HCT116 (cell line): ENCODE measurements at regions not wholly inside any gene's neighbourhood (a gene's known extent, or its start where the extent isn't known, plus 50 kb on each side); places are given as distances from the start of the nearest gene placed in this dataset.

Experiments used
- ATAC-seq: fragments of 200-7000 bp; cut with Tn5 transposase; 2 replicates; pipeline ENCODE4 v1.9.1; 2020; ENCODE audit warnings: mild to moderate bottlenecking, moderate library complexity
- BruUV-seq: library from RNA; stranded (reverse); fragments of 400-500 nt; replicated peaks from 2 replicates; lab custom pipeline; 2021; lab: Mats Ljungman, UMichigan
- CTCF ChIA-PET: fragments of 300-600 bp; sonication (Branson Sonifier 250); formaldehyde crosslinking; loops from one replicate; lab custom pipeline; 2021; ENCODE audit warnings: antibody characterized with exemption; lab: Charles Lee
- POLR2A ChIA-PET: fragments of 300-600, 350-600 bp; sonication (Branson Sonifier 250); formaldehyde crosslinking; loops from one replicate; lab custom pipeline; 2021; ENCODE audit warnings: antibody characterized with exemption; lab: Charles Lee
- RAD21 ChIA-PET, 2 experiments: fragments of 300-600 bp; sonication (Branson Sonifier 250); formaldehyde crosslinking; loops; one replicate each; lab custom pipeline; 2023; ENCODE audit warnings: low total read pairs in 2 of 2; ENCODE audit not compliant: uncharacterized antibody in 2 of 2, unreplicated experiment in 2 of 2, low non-redundant PET in 1 of 2; lab: Charles Lee
- DNase-seq: peaks from one replicate; pipeline ENCODE4 v3.0.0-alpha.2; 2010; ENCODE audit warnings: low read depth, low spot score
- H2AFZ ChIP-seq: fragments of 200-600 bp; shearing (Covaris generic), sonication (generic); 2 replicates; pipeline ENCODE4 v1.6.1; 2017; ENCODE audit warnings: low read depth, mixed run types, mixed read lengths, antibody characterized with exemption, low read length; ENCODE audit not compliant: poor library complexity, severe bottlenecking
- H3K27ac ChIP-seq: 2 replicates; pipeline ENCODE4 v1.5.1; 2012; ENCODE audit warnings: low read depth, low read length
- H3K27me3 ChIP-seq: fragments of 200-600 bp; sonication (generic); 2 replicates; pipeline ENCODE4 v1.6.1; 2016; ENCODE audit warnings: mixed run types, low read length, mixed read lengths; ENCODE audit not compliant: insufficient read depth
- H3K36me3 ChIP-seq, 2 experiments: fragments of 200-500 bp in 1 of 2; fragments of 200-600 bp in 1 of 2; sonication (Bioruptor generic) in 1 of 2; sonication (generic) in 1 of 2; 2 replicates each; pipeline versions ENCODE4 v1.5.1 to v1.6.1; 2014 to 2016; ENCODE audit warnings: low read length in 2 of 2, inconsistent platforms in 1 of 2, mixed read lengths in 1 of 2, mixed run types in 1 of 2; ENCODE audit not compliant: insufficient read depth in 2 of 2, control insufficient read depth in 1 of 2
- H3K4me1 ChIP-seq, 2 experiments: fragments of 200-600 bp in 1 of 2; sonication (generic) in 1 of 2; 2 replicates each; pipeline versions ENCODE4 v1.5.1 to v1.6.1; 2012 to 2017; ENCODE audit warnings: low read length in 2 of 2, inconsistent platforms in 1 of 2, mild to moderate bottlenecking in 1 of 2, mixed read lengths in 1 of 2, mixed run types in 1 of 2, moderate library complexity in 1 of 2; ENCODE audit not compliant: insufficient read depth in 2 of 2, control insufficient read depth in 1 of 2
- H3K4me2 ChIP-seq: fragments of 200-600 bp; sonication (generic); 2 replicates; pipeline ENCODE4 v1.6.1; 2017; ENCODE audit warnings: mixed run types, low read length, mixed read lengths
- H3K4me3 ChIP-seq, 2 experiments: fragments of 200-600 bp in 1 of 2; sonication (generic) in 1 of 2; replicated peaks in 1 of 2; 2 replicates each; pipeline ENCODE4 v1.5.1; 2011 to 2016; ENCODE audit warnings: low read length in 2 of 2, control low read depth in 1 of 2, low read depth in 1 of 2, mild to moderate bottlenecking in 1 of 2, mixed read lengths in 1 of 2, mixed run types in 1 of 2
- H3K79me2 ChIP-seq: fragments of 200-600 bp; sonication (generic); 2 replicates; pipeline ENCODE4 v1.6.1; 2017; ENCODE audit warnings: mild to moderate bottlenecking, mixed run types, low read length, moderate library complexity, mixed read lengths; ENCODE audit not compliant: insufficient read depth
- H3K9ac ChIP-seq: fragments of 200-600 bp; sonication (generic); 2 replicates; pipeline ENCODE4 v1.6.1; 2016; ENCODE audit warnings: low read length, mixed read lengths
- H3K9me2 ChIP-seq: fragments of 200-600 bp; sonication (generic), shearing (Covaris generic); 2 replicates; pipeline ENCODE4 v1.6.1; 2017; ENCODE audit warnings: mixed run types, mild to moderate bottlenecking, moderate library complexity; ENCODE audit not compliant: insufficient read depth
- H3K9me3 ChIP-seq, 2 experiments: fragments of 200-500 bp in 1 of 2; fragments of 200-600 bp in 1 of 2; sonication (Bioruptor generic) in 1 of 2; sonication (generic) in 1 of 2; 2 replicates each; pipeline ENCODE4 v1.6.1; 2014 to 2017; ENCODE audit warnings: low read length in 2 of 2, mixed read lengths in 2 of 2, inconsistent platforms in 1 of 2, low read depth in 1 of 2, mild to moderate bottlenecking in 1 of 2, mixed run types in 1 of 2, moderate library complexity in 1 of 2; ENCODE audit not compliant: control insufficient read depth in 1 of 2, insufficient read depth in 1 of 2
- H4K20me1 ChIP-seq: fragments of 200-600 bp; sonication (generic), shearing (Covaris generic); 2 replicates; pipeline ENCODE4 v1.6.1; 2017; ENCODE audit warnings: mixed run types, mild to moderate bottlenecking, moderate library complexity; ENCODE audit not compliant: insufficient read depth
- CBX3 ChIP-seq: IDR thresholded peaks from 2 replicates; pipeline ENCODE4 v1.6.1; 2012; ENCODE audit warnings: low read depth
- CEBPB ChIP-seq: IDR thresholded peaks from 2 replicates; pipeline ENCODE4 v1.6.1; 2012; ENCODE audit warnings: low read depth
- EZH2 ChIP-seq: fragments of 200-600 bp; sonication (generic); IDR thresholded peaks from 2 replicates; pipeline ENCODE4 v1.6.1; 2017; ENCODE audit warnings: antibody characterized with exemption, mixed run types
- FOSL1 ChIP-seq: IDR thresholded peaks from 2 replicates; pipeline ENCODE4 v1.6.1; 2012; ENCODE audit warnings: low read depth
- JUND ChIP-seq: IDR thresholded peaks from 2 replicates; pipeline ENCODE4 v1.6.1; 2012
- MAX ChIP-seq: IDR thresholded peaks from 2 replicates; pipeline ENCODE4 v1.6.1; 2012
- POLR2A ChIP-seq: IDR thresholded peaks from 2 replicates; pipeline ENCODE4 v1.7.0; 2011; ENCODE audit warnings: borderline replicate concordance; ENCODE audit not compliant: insufficient read depth, insufficient read length; ENCODE audit errors: extremely low read depth
- POLR2AphosphoS5 ChIP-seq: IDR thresholded peaks from 2 replicates; pipeline ENCODE4 v1.6.1; 2011; ENCODE audit warnings: mild to moderate bottlenecking, low read depth, low read length, moderate library complexity
- RAD21 ChIP-seq: IDR thresholded peaks from 2 replicates; pipeline ENCODE4 v1.6.1; 2012; ENCODE audit warnings: low read depth, mild to moderate bottlenecking
- SIN3A ChIP-seq: IDR thresholded peaks from 2 replicates; pipeline ENCODE4 v1.6.1; 2012; ENCODE audit warnings: low read depth
- SP1 ChIP-seq: IDR thresholded peaks from 2 replicates; pipeline ENCODE4 v1.6.1; 2012; ENCODE audit warnings: low read depth
- SRF ChIP-seq: IDR thresholded peaks from 2 replicates; pipeline ENCODE4 v1.6.1; 2012; ENCODE audit warnings: low read depth
- YY1 ChIP-seq: IDR thresholded peaks from 2 replicates; pipeline ENCODE4 v1.6.1; 2011; ENCODE audit warnings: low read length, low read depth, moderate library complexity, mild to moderate bottlenecking; ENCODE audit not compliant: insufficient replicate concordance; ENCODE audit errors: extremely low read depth
- ZNF274 ChIP-seq: fragments of 200-500 bp; sonication (Bioruptor generic); IDR thresholded peaks from 2 replicates; pipeline ENCODE4 v1.6.1; 2014; ENCODE audit warnings: mild to moderate bottlenecking, low read depth, low read length, inconsistent platforms
- intact Hi-C: fragments of 100-400 bp; cut with micrococcal nuclease; formaldehyde crosslinking; loops from 2 replicates; pipeline ENCODE4 v1.10.0; 2022
- TF ChIP-seq, protein P1 (sequence below), 3 experiments: fragments of 200-600 bp in 1 of 3; sonication (generic) in 1 of 3; IDR thresholded peaks in 2 of 3; conservative IDR thresholded peaks in 1 of 3; 2 replicates each; pipeline ENCODE4 v1.5.1; 2012 to 2017; ENCODE audit warnings: low read depth in 2 of 3, low read length in 2 of 3, antibody characterized with exemption in 1 of 3, borderline replicate concordance in 1 of 3, control low read depth in 1 of 3, mild to moderate bottlenecking in 1 of 3, mixed read lengths in 1 of 3, mixed run types in 1 of 3, moderate library complexity in 1 of 3; ENCODE audit not compliant: insufficient read depth in 1 of 3
- TF ChIP-seq, protein P2 (sequence below): IDR thresholded peaks from 2 replicates; pipeline ENCODE4 v1.6.1; 2012
- TF ChIP-seq, protein P3 (sequence below): IDR thresholded peaks from 2 replicates; pipeline ENCODE4 v1.6.1; 2011; ENCODE audit warnings: mild to moderate bottlenecking, low read length, moderate library complexity; ENCODE audit not compliant: insufficient replicate concordance; ENCODE audit errors: extremely low read depth
- TF ChIP-seq, protein P4 (sequence below): IDR thresholded peaks from 2 replicates; pipeline ENCODE4 v1.6.1; 2012; ENCODE audit warnings: low read depth

DNA sequence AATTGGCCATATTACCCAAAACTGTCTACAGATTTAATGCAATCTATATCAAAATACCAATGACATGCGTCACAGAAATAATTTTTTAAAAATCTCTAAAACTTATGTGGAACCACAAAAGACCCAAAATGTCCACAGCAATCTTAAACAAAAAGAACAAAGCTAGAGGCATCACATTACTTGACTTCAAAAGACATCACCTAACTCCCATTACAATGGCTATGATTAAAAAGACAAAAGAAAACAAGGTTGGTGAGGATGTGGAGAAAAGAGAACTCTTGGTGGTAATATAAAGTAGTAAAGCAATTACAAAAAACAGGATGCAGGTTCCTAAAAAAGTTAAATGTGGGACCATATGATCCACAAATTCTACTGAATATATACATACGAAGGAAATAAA lies 187.6 kb upstream of the CNTN6 start:
- RAD21 ChIA-PET: no interaction called here

More for the DNA sequence above, 187.6 kb upstream of the CNTN6 start:
- no TSS peak for BruUV-seq
- no peaks in the 10 kb centered on the region for H3K36me3 ChIP-seq
- POLR2A ChIA-PET: no interaction called here
- no peak for DNase-seq
- no peak overlapping the region for H2AFZ ChIP-seq
- CTCF ChIA-PET: no interaction called here
- H3K9ac ChIP-seq: no peak overlapping the region
- H3K4me1 ChIP-seq: no peaks in the 10 kb centered on the region
- H3K27me3 ChIP-seq: no peaks in the 10 kb centered on the region
- no peak overlapping the region for H3K27ac ChIP-seq
- ATAC-seq: no peak
- H3K79me2 ChIP-seq: no peaks in the 10 kb centered on the region
- no peak overlapping the region for H3K4me2 ChIP-seq
- H4K20me1 ChIP-seq: no peaks in the 10 kb centered on the region
- TF ChIP-seq JUND: no peak
- TF ChIP-seq EZH2: no peak
- no peak for TF ChIP-seq SRF
- TF ChIP-seq, protein P1, sequence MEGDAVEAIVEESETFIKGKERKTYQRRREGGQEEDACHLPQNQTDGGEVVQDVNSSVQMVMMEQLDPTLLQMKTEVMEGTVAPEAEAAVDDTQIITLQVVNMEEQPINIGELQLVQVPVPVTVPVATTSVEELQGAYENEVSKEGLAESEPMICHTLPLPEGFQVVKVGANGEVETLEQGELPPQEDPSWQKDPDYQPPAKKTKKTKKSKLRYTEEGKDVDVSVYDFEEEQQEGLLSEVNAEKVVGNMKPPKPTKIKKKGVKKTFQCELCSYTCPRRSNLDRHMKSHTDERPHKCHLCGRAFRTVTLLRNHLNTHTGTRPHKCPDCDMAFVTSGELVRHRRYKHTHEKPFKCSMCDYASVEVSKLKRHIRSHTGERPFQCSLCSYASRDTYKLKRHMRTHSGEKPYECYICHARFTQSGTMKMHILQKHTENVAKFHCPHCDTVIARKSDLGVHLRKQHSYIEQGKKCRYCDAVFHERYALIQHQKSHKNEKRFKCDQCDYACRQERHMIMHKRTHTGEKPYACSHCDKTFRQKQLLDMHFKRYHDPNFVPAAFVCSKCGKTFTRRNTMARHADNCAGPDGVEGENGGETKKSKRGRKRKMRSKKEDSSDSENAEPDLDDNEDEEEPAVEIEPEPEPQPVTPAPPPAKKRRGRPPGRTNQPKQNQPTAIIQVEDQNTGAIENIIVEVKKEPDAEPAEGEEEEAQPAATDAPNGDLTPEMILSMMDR (IDR thresholded peaks at IDR 0.05 in 2 of 3, conservative IDR thresholded peaks at IDR 0.05 in 1 of 3; ENCODE audit: borderline replicate concordance in 1 of 3, insufficient read depth in 1 of 3, low read depth in 2 of 3, low read length in 2 of 3): no peak
- TF ChIP-seq, protein P2, sequence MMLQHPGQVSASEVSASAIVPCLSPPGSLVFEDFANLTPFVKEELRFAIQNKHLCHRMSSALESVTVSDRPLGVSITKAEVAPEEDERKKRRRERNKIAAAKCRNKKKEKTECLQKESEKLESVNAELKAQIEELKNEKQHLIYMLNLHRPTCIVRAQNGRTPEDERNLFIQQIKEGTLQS: no peak
- TF ChIP-seq CBX3: no peak
- no peak for TF ChIP-seq POLR2A
- TF ChIP-seq FOSL1: no peak
- TF ChIP-seq RAD21: no peak
- TF ChIP-seq SIN3A: no peak
- TF ChIP-seq SP1: no peak
- no peak for TF ChIP-seq YY1
- TF ChIP-seq POLR2AphosphoS5: no peak
- TF ChIP-seq CEBPB: no peak
- TF ChIP-seq, protein P3, sequence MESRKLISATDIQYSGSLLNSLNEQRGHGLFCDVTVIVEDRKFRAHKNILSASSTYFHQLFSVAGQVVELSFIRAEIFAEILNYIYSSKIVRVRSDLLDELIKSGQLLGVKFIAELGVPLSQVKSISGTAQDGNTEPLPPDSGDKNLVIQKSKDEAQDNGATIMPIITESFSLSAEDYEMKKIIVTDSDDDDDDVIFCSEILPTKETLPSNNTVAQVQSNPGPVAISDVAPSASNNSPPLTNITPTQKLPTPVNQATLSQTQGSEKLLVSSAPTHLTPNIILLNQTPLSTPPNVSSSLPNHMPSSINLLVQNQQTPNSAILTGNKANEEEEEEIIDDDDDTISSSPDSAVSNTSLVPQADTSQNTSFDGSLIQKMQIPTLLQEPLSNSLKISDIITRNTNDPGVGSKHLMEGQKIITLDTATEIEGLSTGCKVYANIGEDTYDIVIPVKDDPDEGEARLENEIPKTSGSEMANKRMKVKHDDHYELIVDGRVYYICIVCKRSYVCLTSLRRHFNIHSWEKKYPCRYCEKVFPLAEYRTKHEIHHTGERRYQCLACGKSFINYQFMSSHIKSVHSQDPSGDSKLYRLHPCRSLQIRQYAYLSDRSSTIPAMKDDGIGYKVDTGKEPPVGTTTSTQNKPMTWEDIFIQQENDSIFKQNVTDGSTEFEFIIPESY: no peak
- no peak for TF ChIP-seq MAX
- TF ChIP-seq, protein P4, sequence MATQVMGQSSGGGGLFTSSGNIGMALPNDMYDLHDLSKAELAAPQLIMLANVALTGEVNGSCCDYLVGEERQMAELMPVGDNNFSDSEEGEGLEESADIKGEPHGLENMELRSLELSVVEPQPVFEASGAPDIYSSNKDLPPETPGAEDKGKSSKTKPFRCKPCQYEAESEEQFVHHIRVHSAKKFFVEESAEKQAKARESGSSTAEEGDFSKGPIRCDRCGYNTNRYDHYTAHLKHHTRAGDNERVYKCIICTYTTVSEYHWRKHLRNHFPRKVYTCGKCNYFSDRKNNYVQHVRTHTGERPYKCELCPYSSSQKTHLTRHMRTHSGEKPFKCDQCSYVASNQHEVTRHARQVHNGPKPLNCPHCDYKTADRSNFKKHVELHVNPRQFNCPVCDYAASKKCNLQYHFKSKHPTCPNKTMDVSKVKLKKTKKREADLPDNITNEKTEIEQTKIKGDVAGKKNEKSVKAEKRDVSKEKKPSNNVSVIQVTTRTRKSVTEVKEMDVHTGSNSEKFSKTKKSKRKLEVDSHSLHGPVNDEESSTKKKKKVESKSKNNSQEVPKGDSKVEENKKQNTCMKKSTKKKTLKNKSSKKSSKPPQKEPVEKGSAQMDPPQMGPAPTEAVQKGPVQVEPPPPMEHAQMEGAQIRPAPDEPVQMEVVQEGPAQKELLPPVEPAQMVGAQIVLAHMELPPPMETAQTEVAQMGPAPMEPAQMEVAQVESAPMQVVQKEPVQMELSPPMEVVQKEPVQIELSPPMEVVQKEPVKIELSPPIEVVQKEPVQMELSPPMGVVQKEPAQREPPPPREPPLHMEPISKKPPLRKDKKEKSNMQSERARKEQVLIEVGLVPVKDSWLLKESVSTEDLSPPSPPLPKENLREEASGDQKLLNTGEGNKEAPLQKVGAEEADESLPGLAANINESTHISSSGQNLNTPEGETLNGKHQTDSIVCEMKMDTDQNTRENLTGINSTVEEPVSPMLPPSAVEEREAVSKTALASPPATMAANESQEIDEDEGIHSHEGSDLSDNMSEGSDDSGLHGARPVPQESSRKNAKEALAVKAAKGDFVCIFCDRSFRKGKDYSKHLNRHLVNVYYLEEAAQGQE: no peak
- TF ChIP-seq ZNF274: no peak
- no peak overlapping the region for H3K4me3 ChIP-seq
- peaks cover 0 to 27% of the 10 kb centered on the region in 2 experiments; a peak in 2 of 4 replicates for H3K9me3 ChIP-seq
- intact Hi-C loops: no loop called here
- no peaks in the 10 kb centered on the region for H3K9me2 ChIP-seq
